ENCODE measurements at regions not wholly inside any gene's neighbourhood (a gene's known extent, or its start where the extent isn't known, plus 50 kb on each side); places are given as distances from the start of the nearest gene placed in this dataset.
"Not testable (repeated sequence)": the region's sequence is repeated elsewhere in the genome, so short reads cannot be mapped to it uniquely, and the experiment has no call there.

GRCh38 chr22:49460091-49460490 lies 367.6 kb downstream of the BRD1 start:
- Histone ChIP-seq H3K4me1 (ENCODE audit: control insufficient read depth in 2 of 2, insufficient read depth in 2 of 2, low read length in 2 of 2) (no peaks in the 10 kb centered on the region), H3K4me3 (ENCODE audit: low read length in 2 of 2) (no peak overlapping the region), H3K27ac (ENCODE audit: low read depth in 2 of 2, low read length in 2 of 2) (no peak overlapping the region), H3K27me3 (ENCODE audit: control insufficient read depth in 2 of 2, insufficient read depth in 2 of 2, low read length in 2 of 2) (peaks cover 0 to 3% of the 10 kb centered on the region in 2 donors), H3K36me3 (ENCODE audit: control insufficient read depth in 2 of 2, insufficient read depth in 2 of 2, low read length in 2 of 2) (no peaks in the 10 kb centered on the region), H3K9me3 (ENCODE audit: control insufficient read depth in 2 of 2, low read length in 2 of 2) (no peaks in the 10 kb centered on the region), H3K9ac (ENCODE audit: low read depth in 1 of 2, low read length in 2 of 2) (no peak overlapping the region)

GRCh38 chr22:49458708-49459099 lies 369.0 kb downstream of the BRD1 start:
- H3K9ac ChIP-seq (ENCODE audit: low read depth in 1 of 2, low read length in 2 of 2), result no peak overlapping the region
- no peaks in the 10 kb centered on the region for H3K9me3 ChIP-seq (ENCODE audit: control insufficient read depth in 2 of 2, low read length in 2 of 2)
- H3K27ac ChIP-seq (ENCODE audit: low read depth in 2 of 2, low read length in 2 of 2), result no peak overlapping the region
- peaks cover 0 to 3% of the 10 kb centered on the region in 2 donors for H3K27me3 ChIP-seq (ENCODE audit: control insufficient read depth in 2 of 2, insufficient read depth in 2 of 2, low read length in 2 of 2)
- no peak overlapping the region for H3K4me3 ChIP-seq (ENCODE audit: low read length in 2 of 2)
- no peaks in the 10 kb centered on the region for H3K4me1 ChIP-seq (ENCODE audit: control insufficient read depth in 2 of 2, insufficient read depth in 2 of 2, low read length in 2 of 2)
- no peaks in the 10 kb centered on the region for H3K36me3 ChIP-seq (ENCODE audit: control insufficient read depth in 2 of 2, insufficient read depth in 2 of 2, low read length in 2 of 2)

- no peak overlapping the region for H3K27ac ChIP-seq (ENCODE audit: low read depth in 2 of 2, low read length in 2 of 2)
- no peak overlapping the region for H3K4me3 ChIP-seq (ENCODE audit: low read length in 2 of 2)
- no peak overlapping the region for H3K9ac ChIP-seq (ENCODE audit: low read depth in 1 of 2, low read length in 2 of 2)
- H3K9me3 ChIP-seq (ENCODE audit: control insufficient read depth in 2 of 2, low read length in 2 of 2), result no peaks in the 10 kb centered on the region
- H3K36me3 ChIP-seq (ENCODE audit: control insufficient read depth in 2 of 2, insufficient read depth in 2 of 2, low read length in 2 of 2), result no peaks in the 10 kb centered on the region
- H3K4me1 ChIP-seq (ENCODE audit: control insufficient read depth in 2 of 2, insufficient read depth in 2 of 2, low read length in 2 of 2), result no peaks in the 10 kb centered on the region
- H3K27me3 ChIP-seq (ENCODE audit: control insufficient read depth in 2 of 2, insufficient read depth in 2 of 2, low read length in 2 of 2), result peaks cover 0 to 5% of the 10 kb centered on the region in 2 donors
Observed at GRCh38 chr22:49457946-49458707, 369.5 kb downstream of the BRD1 start.

GRCh38 chr22:49457146-49457545 lies 370.5 kb downstream of the BRD1 start:
- Histone ChIP-seq H3K4me1 (ENCODE audit: control insufficient read depth in 2 of 2, insufficient read depth in 2 of 2, low read length in 2 of 2) (no peaks in the 10 kb centered on the region), H3K4me3 (ENCODE audit: low read length in 2 of 2) (no peak overlapping the region), H3K9ac (ENCODE audit: low read depth in 1 of 2, low read length in 2 of 2) (no peak overlapping the region), H3K9me3 (ENCODE audit: control insufficient read depth in 2 of 2, low read length in 2 of 2) (no peaks in the 10 kb centered on the region), H3K36me3 (ENCODE audit: control insufficient read depth in 2 of 2, insufficient read depth in 2 of 2, low read length in 2 of 2) (no peaks in the 10 kb centered on the region), H3K27me3 (ENCODE audit: control insufficient read depth in 2 of 2, insufficient read depth in 2 of 2, low read length in 2 of 2) (peaks cover 0 to 5% of the 10 kb centered on the region in 2 donors), H3K27ac (ENCODE audit: low read depth in 2 of 2, low read length in 2 of 2) (no peak overlapping the region)

GRCh38 chr22:49455595-49455994 lies 372.1 kb downstream of the BRD1 start:
- Histone ChIP-seq H3K27ac (ENCODE audit: low read depth in 2 of 2, low read length in 2 of 2) (no peak overlapping the region), H3K27me3 (ENCODE audit: control insufficient read depth in 2 of 2, insufficient read depth in 2 of 2, low read length in 2 of 2) (peaks cover 0 to 5% of the 10 kb centered on the region in 2 donors), H3K4me3 (ENCODE audit: low read length in 2 of 2) (no peak overlapping the region), H3K36me3 (ENCODE audit: control insufficient read depth in 2 of 2, insufficient read depth in 2 of 2, low read length in 2 of 2) (no peaks in the 10 kb centered on the region), H3K9me3 (ENCODE audit: control insufficient read depth in 2 of 2, low read length in 2 of 2) (no peaks in the 10 kb centered on the region), H3K9ac (ENCODE audit: low read depth in 1 of 2, low read length in 2 of 2) (no peak overlapping the region), H3K4me1 (ENCODE audit: control insufficient read depth in 2 of 2, insufficient read depth in 2 of 2, low read length in 2 of 2) (no peaks in the 10 kb centered on the region)

GRCh38 chr22:49454726-49455125 lies 372.9 kb downstream of the BRD1 start:
- H3K36me3 ChIP-seq (ENCODE audit: control insufficient read depth in 2 of 2, insufficient read depth in 2 of 2, low read length in 2 of 2), result no peaks in the 10 kb centered on the region
- H3K4me1 ChIP-seq (ENCODE audit: control insufficient read depth in 2 of 2, insufficient read depth in 2 of 2, low read length in 2 of 2), result no peaks in the 10 kb centered on the region
- H3K4me3 ChIP-seq (ENCODE audit: low read length in 2 of 2), result no peak overlapping the region
- H3K9me3 ChIP-seq (ENCODE audit: control insufficient read depth in 2 of 2, low read length in 2 of 2), result no peaks in the 10 kb centered on the region
- H3K27me3 ChIP-seq (ENCODE audit: control insufficient read depth in 2 of 2, insufficient read depth in 2 of 2, low read length in 2 of 2), result peaks cover 0 to 5% of the 10 kb centered on the region in 2 donors
- H3K27ac ChIP-seq (ENCODE audit: low read depth in 2 of 2, low read length in 2 of 2), result no peak overlapping the region
- no peak overlapping the region for H3K9ac ChIP-seq (ENCODE audit: low read depth in 1 of 2, low read length in 2 of 2)

GRCh38 chr22:49453771-49454170 lies 373.9 kb downstream of the BRD1 start:
- Histone ChIP-seq H3K27ac (ENCODE audit: low read depth in 2 of 2, low read length in 2 of 2) (no peak overlapping the region), H3K4me3 (ENCODE audit: low read length in 2 of 2) (no peak overlapping the region), H3K36me3 (ENCODE audit: control insufficient read depth in 2 of 2, insufficient read depth in 2 of 2, low read length in 2 of 2) (no peaks in the 10 kb centered on the region), H3K27me3 (ENCODE audit: control insufficient read depth in 2 of 2, insufficient read depth in 2 of 2, low read length in 2 of 2) (peaks cover 4 to 9% of the 10 kb centered on the region in 2 donors), H3K9ac (ENCODE audit: low read depth in 1 of 2, low read length in 2 of 2) (no peak overlapping the region), H3K9me3 (ENCODE audit: control insufficient read depth in 2 of 2, low read length in 2 of 2) (no peaks in the 10 kb centered on the region), H3K4me1 (ENCODE audit: control insufficient read depth in 2 of 2, insufficient read depth in 2 of 2, low read length in 2 of 2) (no peaks in the 10 kb centered on the region)

GRCh38 chr22:49453019-49453418 lies 374.7 kb downstream of the BRD1 start:
- H3K27ac ChIP-seq (ENCODE audit: low read depth in 2 of 2, low read length in 2 of 2); H3K9ac ChIP-seq (ENCODE audit: low read depth in 1 of 2, low read length in 2 of 2); H3K36me3 ChIP-seq (ENCODE audit: control insufficient read depth in 2 of 2, insufficient read depth in 2 of 2, low read length in 2 of 2); H3K4me1 ChIP-seq (ENCODE audit: control insufficient read depth in 2 of 2, insufficient read depth in 2 of 2, low read length in 2 of 2); H3K4me3 ChIP-seq (ENCODE audit: low read length in 2 of 2); H3K27me3 ChIP-seq (ENCODE audit: control insufficient read depth in 2 of 2, insufficient read depth in 2 of 2, low read length in 2 of 2); H3K9me3 ChIP-seq (ENCODE audit: control insufficient read depth in 2 of 2, low read length in 2 of 2): not testable (repeated sequence)

- Histone ChIP-seq H3K27ac (ENCODE audit: low read depth in 2 of 2, low read length in 2 of 2) (no peak overlapping the region), H3K9ac (ENCODE audit: low read depth in 1 of 2, low read length in 2 of 2) (no peak overlapping the region), H3K36me3 (ENCODE audit: control insufficient read depth in 2 of 2, insufficient read depth in 2 of 2, low read length in 2 of 2) (no peaks in the 10 kb centered on the region), H3K4me3 (ENCODE audit: low read length in 2 of 2) (no peak overlapping the region), H3K4me1 (ENCODE audit: control insufficient read depth in 2 of 2, insufficient read depth in 2 of 2, low read length in 2 of 2) (no peaks in the 10 kb centered on the region), H3K9me3 (ENCODE audit: control insufficient read depth in 2 of 2, low read length in 2 of 2) (no peaks in the 10 kb centered on the region), H3K27me3 (ENCODE audit: control insufficient read depth in 2 of 2, insufficient read depth in 2 of 2, low read length in 2 of 2) (peaks cover 4 to 9% of the 10 kb centered on the region in 2 donors)
Observed at GRCh38 chr22:49452362-49452946, 375.2 kb downstream of the BRD1 start.

- no peaks in the 10 kb centered on the region for H3K36me3 ChIP-seq (ENCODE audit: control insufficient read depth in 2 of 2, insufficient read depth in 2 of 2, low read length in 2 of 2)
- H3K4me1 ChIP-seq (ENCODE audit: control insufficient read depth in 2 of 2, insufficient read depth in 2 of 2, low read length in 2 of 2), result no peaks in the 10 kb centered on the region
- H3K9me3 ChIP-seq (ENCODE audit: control insufficient read depth in 2 of 2, low read length in 2 of 2), result no peaks in the 10 kb centered on the region
- H3K27me3 ChIP-seq (ENCODE audit: control insufficient read depth in 2 of 2, insufficient read depth in 2 of 2, low read length in 2 of 2), result peaks cover 4 to 9% of the 10 kb centered on the region in 2 donors
- H3K4me3 ChIP-seq (ENCODE audit: low read length in 2 of 2), result no peak overlapping the region
- no peak overlapping the region for H3K9ac ChIP-seq (ENCODE audit: low read depth in 1 of 2, low read length in 2 of 2)
- no peak overlapping the region for H3K27ac ChIP-seq (ENCODE audit: low read depth in 2 of 2, low read length in 2 of 2)
Observed at GRCh38 chr22:49451070-49451840, 376.4 kb downstream of the BRD1 start.
